SK-N-SH (cell line): ENCODE measurements at regions not wholly inside any gene's neighbourhood (a gene's known extent, or its start where the extent isn't known, plus 50 kb on each side); places are given as distances from the start of the nearest gene placed in this dataset.

Experiments
- CTCF ChIA-PET: fragments of 300-600, 350-600 bp; formaldehyde crosslinking; extraction: SDS; loops from one replicate; lab custom pipeline; 2021; lab: Yijun Ruan, JAX
- POLR2A ChIA-PET: fragments of 350-600 bp; sonication (Branson Sonifier 250); formaldehyde crosslinking; extraction: SDS; loops from one replicate; lab custom pipeline; 2020; ENCODE audit warnings: antibody characterized with exemption, inconsistent platforms; lab: Yijun Ruan, JAX
- DNase-seq: peaks from one replicate; pipeline ENCODE4 v3.0.0; 2012
- H2AFZ ChIP-seq: fragments of 200-600 bp; sonication (generic); 2 replicates; pipeline ENCODE4 v1.8.1; 2016; ENCODE audit warnings: antibody characterized with exemption, mild to moderate bottlenecking, low read depth
- H3F3A ChIP-seq: fragments of 200-600 bp; sonication (generic); replicated peaks from 2 replicates; pipeline ENCODE3; 2016; ENCODE audit warnings: antibody characterized with exemption, mild to moderate bottlenecking; ENCODE audit not compliant: insufficient read depth
- H3K27ac ChIP-seq, 2 experiments: fragments of 200-500 bp in 1 of 2; fragments of 200-600 bp in 1 of 2; sonication (Bioruptor generic) in 1 of 2; sonication (generic), shearing (Covaris generic) in 1 of 2; 2 replicates each; pipeline versions ENCODE4 v1.5.1 to v1.6.1; 2014 to 2016; ENCODE audit warnings: low read depth in 2 of 2, inconsistent platforms in 1 of 2, low read length in 1 of 2, mild to moderate bottlenecking in 1 of 2, mixed read lengths in 1 of 2
- H3K27me3 ChIP-seq: fragments of 200-600 bp; sonication (generic), shearing (Covaris generic); 2 replicates; pipeline ENCODE4 v1.6.1; 2016; ENCODE audit warnings: mixed run types; ENCODE audit not compliant: insufficient read depth
- H3K36me3 ChIP-seq, 2 experiments: fragments of 200-500 bp in 1 of 2; fragments of 200-600 bp in 1 of 2; sonication (Bioruptor generic) in 1 of 2; sonication (generic) in 1 of 2; replicated peaks in 1 of 2; 2 replicates each; pipeline versions ENCODE3 to v1.5.1; 2014 to 2016; ENCODE audit warnings: low read length in 1 of 2, mild to moderate bottlenecking in 1 of 2; ENCODE audit not compliant: insufficient read depth in 2 of 2, control insufficient read depth in 1 of 2
- H3K4me1 ChIP-seq, 2 experiments: fragments of 200-500 bp in 1 of 2; fragments of 200-600 bp in 1 of 2; sonication (Bioruptor generic) in 1 of 2; sonication (generic), shearing (Covaris generic) in 1 of 2; 2 replicates each; pipeline versions ENCODE4 v1.5.1 to v1.6.1; 2014 to 2016; ENCODE audit warnings: low read depth in 1 of 2, low read length in 1 of 2, mixed run types in 1 of 2; ENCODE audit not compliant: insufficient read depth in 2 of 2, control insufficient read depth in 1 of 2
- H3K4me2 ChIP-seq: fragments of 200-600 bp; sonication (generic), shearing (Covaris generic); 2 replicates; pipeline ENCODE4 v1.6.1; 2017; ENCODE audit warnings: mixed run types
- H3K4me3 ChIP-seq, 2 experiments: fragments of 200-500 bp in 1 of 2; fragments of 200-600 bp in 1 of 2; sonication (Bioruptor generic) in 1 of 2; sonication (generic), shearing (Covaris generic) in 1 of 2; 2 replicates each; pipeline versions ENCODE4 v1.5.1 to v1.8.1; 2014 to 2016; ENCODE audit warnings: low read depth in 2 of 2, inconsistent platforms in 1 of 2, low read length in 1 of 2, mild to moderate bottlenecking in 1 of 2, mixed read lengths in 1 of 2, moderate library complexity in 1 of 2
- H3K79me2 ChIP-seq: fragments of 200-600 bp; sonication (generic); 2 replicates; pipeline ENCODE4 v1.8.1; 2017; ENCODE audit warnings: mild to moderate bottlenecking; ENCODE audit not compliant: insufficient read depth
- H3K9ac ChIP-seq: fragments of 200-600 bp; sonication (generic); 2 replicates; pipeline ENCODE4 v1.6.1; 2017; ENCODE audit warnings: mixed run types
- H3K9me2 ChIP-seq: fragments of 200-600 bp; sonication (generic); 2 replicates; pipeline ENCODE4 v1.6.1; 2017; ENCODE audit warnings: mixed run types
- H3K9me3 ChIP-seq: fragments of 200-600 bp; sonication (generic); 2 replicates; pipeline ENCODE4 v1.6.1; 2017; ENCODE audit warnings: mixed run types, mild to moderate bottlenecking, moderate library complexity
- H4K20me1 ChIP-seq: fragments of 200-600 bp; sonication (generic); 2 replicates; pipeline ENCODE4 v1.6.1; 2017; ENCODE audit warnings: mild to moderate bottlenecking, mixed run types; ENCODE audit not compliant: insufficient read depth
- CHD2 ChIP-seq: fragments of 150-350 bp; IDR thresholded peaks from 2 replicates; pipeline ENCODE4 v1.6.1; 2018; ENCODE audit warnings: low read length; ENCODE audit not compliant: partially characterized antibody
- ELF1 ChIP-seq: IDR thresholded peaks from 2 replicates; pipeline ENCODE4 v1.4.0; 2012
- EP300 ChIP-seq, 2 experiments: IDR thresholded peaks; 2 replicates each; pipeline versions ENCODE4 v1.4.0 to v1.6.1; 2012; ENCODE audit warnings: borderline replicate concordance in 1 of 2, low read depth in 1 of 2, low read length in 1 of 2
- FOXM1 ChIP-seq: IDR thresholded peaks from 2 replicates; pipeline ENCODE4 v1.4.0; 2012; ENCODE audit warnings: low read depth, mild to moderate bottlenecking
- GATA2 ChIP-seq: sonication (generic); formaldehyde crosslinking; IDR thresholded peaks from 2 replicates; pipeline ENCODE4 v1.5.0; 2020; ENCODE audit warnings: mild to moderate bottlenecking, missing genetic modification reagents
- IRF3 ChIP-seq: fragments of 150-350 bp; IDR thresholded peaks from 2 replicates; pipeline ENCODE4 v1.6.1; 2016; ENCODE audit warnings: mild to moderate bottlenecking, low read depth, low read length
- JUND ChIP-seq: IDR thresholded peaks from 2 replicates; pipeline ENCODE4 v1.4.0; 2012
- NFIC ChIP-seq: IDR thresholded peaks from 2 replicates; pipeline ENCODE4 v1.4.0; 2012; ENCODE audit warnings: borderline replicate concordance
- NRF1 ChIP-seq: IDR thresholded peaks from 2 replicates; pipeline ENCODE4 v1.6.1; 2012; ENCODE audit warnings: low read depth, mild to moderate bottlenecking, low read length
- POLR2AphosphoS5 ChIP-seq: IDR thresholded peaks from 2 replicates; pipeline ENCODE4 v1.6.1; 2012; ENCODE audit warnings: low read depth, low read length
- RCOR1 ChIP-seq: fragments of 150-350 bp; IDR thresholded peaks from 2 replicates; pipeline ENCODE4 v1.6.1; 2017; ENCODE audit warnings: antibody characterized with exemption, low read length
- REST ChIP-seq: IDR thresholded peaks from 2 replicates; pipeline ENCODE4 v1.6.1; 2012; ENCODE audit warnings: mild to moderate bottlenecking, low read depth, low read length, moderate library complexity
- RFX5 ChIP-seq: IDR thresholded peaks from 2 replicates; pipeline ENCODE4 v1.6.1; 2012; ENCODE audit warnings: mild to moderate bottlenecking, improper control_type of control experiment, low read length
- RXRA ChIP-seq: IDR thresholded peaks from 2 replicates; pipeline ENCODE4 v1.4.0; 2012; ENCODE audit warnings: low read depth, mild to moderate bottlenecking, borderline replicate concordance
- SIN3A ChIP-seq: IDR thresholded peaks from 2 replicates; pipeline ENCODE4 v1.6.1; 2012; ENCODE audit warnings: low read depth, mild to moderate bottlenecking, low read length, moderate library complexity, borderline replicate concordance
- SMC3 ChIP-seq: IDR thresholded peaks from 2 replicates; pipeline ENCODE4 v1.6.1; 2012; ENCODE audit warnings: low read depth, low read length, improper control_type of control experiment
- TAF1 ChIP-seq: IDR thresholded peaks from 2 replicates; pipeline ENCODE4 v1.6.1; 2012; ENCODE audit warnings: low read depth, mild to moderate bottlenecking, low read length, moderate library complexity, borderline replicate concordance
- TCF12 ChIP-seq: IDR thresholded peaks from 2 replicates; pipeline ENCODE4 v1.4.0; 2012
- TEAD4 ChIP-seq: IDR thresholded peaks from 2 replicates; pipeline ENCODE4 v1.4.0; 2012; ENCODE audit warnings: mild to moderate bottlenecking, borderline replicate concordance; ENCODE audit not compliant: insufficient read depth
- WGBS: methylation state at CpG from one replicate; pipeline ENCODE4 v1.1.6; 2017; ENCODE audit warnings: low lambda C conversion rate; 5-methylcytosine and 5-hydroxymethylcytosine counted together
- TF ChIP-seq, protein P1 (sequence below): fragments of 200-600 bp; sonication (generic); IDR thresholded peaks from 2 replicates; pipeline ENCODE4 v1.6.1; 2017; ENCODE audit warnings: antibody characterized with exemption, mild to moderate bottlenecking, moderate library complexity
- TF ChIP-seq, protein P2 (sequence below): IDR thresholded peaks from 2 replicates; pipeline ENCODE4 v1.4.0; 2012; ENCODE audit warnings: low read depth, borderline replicate concordance

- H3K9me2 ChIP-seq, result no peaks in the 10 kb centered on the region
- DNase-seq, result no peak
- H3K9me3 ChIP-seq, result peaks cover 2% of the 10 kb centered on the region; the same call in 1 of the 2 replicates
- CTCF ChIA-PET, result interaction anchor here (1.2 to 2.0 kb wide), 4 partner anchors 8 to 191 kb away, joined by 3 to 7 read pairs (median 3); no protein-coding TSS in a partner anchor
- H3K4me3 ChIP-seq, result no peak overlapping the region
- POLR2A ChIA-PET, result no interaction called here
- H3F3A ChIP-seq, result no peaks in the 10 kb centered on the region
- no peaks in the 10 kb centered on the region for H3K36me3 ChIP-seq
- H3K79me2 ChIP-seq, result no peaks in the 10 kb centered on the region
- no peaks in the 10 kb centered on the region; a peak in 1 of 4 replicates for H3K4me1 ChIP-seq
- H3K9ac ChIP-seq, result no peak overlapping the region
- no peak overlapping the region for H3K27ac ChIP-seq
- H3K4me2 ChIP-seq, result no peak overlapping the region
- H4K20me1 ChIP-seq, result no peaks in the 10 kb centered on the region
- WGBS, result 65% methylated on average over 3 of the region's 5 CpGs
- H3K27me3 ChIP-seq, result no peaks in the 10 kb centered on the region
- no peak overlapping the region for H2AFZ ChIP-seq
- no peak for TF ChIP-seq EP300 (IDR thresholded peaks at IDR 0.05; ENCODE audit: borderline replicate concordance in 1 of 2, low read depth in 1 of 2, low read length in 1 of 2)
- TF ChIP-seq ELF1, result no peak
- TF ChIP-seq RCOR1, result no peak
- no peak for TF ChIP-seq GATA2 (CRISPR knock-in tag)
- no peak for TF ChIP-seq JUND
- no peak for TF ChIP-seq RXRA
- TF ChIP-seq CHD2, result no peak
- no peak for TF ChIP-seq TCF12
- TF ChIP-seq SIN3A, result no peak
- TF ChIP-seq SMC3, result no peak
- TF ChIP-seq NRF1, result no peak
- TF ChIP-seq, protein P1, sequence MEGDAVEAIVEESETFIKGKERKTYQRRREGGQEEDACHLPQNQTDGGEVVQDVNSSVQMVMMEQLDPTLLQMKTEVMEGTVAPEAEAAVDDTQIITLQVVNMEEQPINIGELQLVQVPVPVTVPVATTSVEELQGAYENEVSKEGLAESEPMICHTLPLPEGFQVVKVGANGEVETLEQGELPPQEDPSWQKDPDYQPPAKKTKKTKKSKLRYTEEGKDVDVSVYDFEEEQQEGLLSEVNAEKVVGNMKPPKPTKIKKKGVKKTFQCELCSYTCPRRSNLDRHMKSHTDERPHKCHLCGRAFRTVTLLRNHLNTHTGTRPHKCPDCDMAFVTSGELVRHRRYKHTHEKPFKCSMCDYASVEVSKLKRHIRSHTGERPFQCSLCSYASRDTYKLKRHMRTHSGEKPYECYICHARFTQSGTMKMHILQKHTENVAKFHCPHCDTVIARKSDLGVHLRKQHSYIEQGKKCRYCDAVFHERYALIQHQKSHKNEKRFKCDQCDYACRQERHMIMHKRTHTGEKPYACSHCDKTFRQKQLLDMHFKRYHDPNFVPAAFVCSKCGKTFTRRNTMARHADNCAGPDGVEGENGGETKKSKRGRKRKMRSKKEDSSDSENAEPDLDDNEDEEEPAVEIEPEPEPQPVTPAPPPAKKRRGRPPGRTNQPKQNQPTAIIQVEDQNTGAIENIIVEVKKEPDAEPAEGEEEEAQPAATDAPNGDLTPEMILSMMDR, result no peak
- TF ChIP-seq, all 33 proteins: peak for 0
Observed at GRCh38 chr6:166075925-166076324, 91.7 kb downstream of the TBXT start.

GRCh38 chr6:166075186-166075585, 92.5 kb downstream of the TBXT start:
- H4K20me1 ChIP-seq, result no peaks in the 10 kb centered on the region
- POLR2A ChIA-PET, result no interaction called here
- H3K27ac ChIP-seq, result no peak overlapping the region
- H3F3A ChIP-seq, result no peaks in the 10 kb centered on the region
- no peaks in the 10 kb centered on the region for H3K36me3 ChIP-seq
- WGBS, result 35% methylated on average over 2 of the region's 2 CpGs
- H3K9ac ChIP-seq, result no peak overlapping the region
- H3K4me1 ChIP-seq, result no peaks in the 10 kb centered on the region; a peak in 1 of 4 replicates
- CTCF ChIA-PET, result interaction anchor here (0.9 to 2.0 kb wide), 6 partner anchors 13 to 190 kb away, joined by 3 to 7 read pairs (median 3); no protein-coding TSS in a partner anchor
- H3K27me3 ChIP-seq, result no peaks in the 10 kb centered on the region
- no peaks in the 10 kb centered on the region for H3K9me2 ChIP-seq
- no peak for DNase-seq
- no peaks in the 10 kb centered on the region for H3K79me2 ChIP-seq
- no peak overlapping the region for H2AFZ ChIP-seq
- 0 out of 2 replicates have a peak, but pooled peaks cover 2% of the 10 kb centered on the region for H3K9me3 ChIP-seq
- H3K4me3 ChIP-seq, result no peak overlapping the region
- no peak overlapping the region for H3K4me2 ChIP-seq
- TF ChIP-seq TEAD4, result no peak
- TF ChIP-seq NFIC, result no peak
- TF ChIP-seq ELF1, result no peak
- no peak for TF ChIP-seq TAF1
- TF ChIP-seq IRF3, result no peak
- TF ChIP-seq POLR2AphosphoS5, result no peak
- TF ChIP-seq NRF1, result no peak
- no peak for TF ChIP-seq FOXM1
- no peak for TF ChIP-seq EP300 (IDR thresholded peaks at IDR 0.05; ENCODE audit: borderline replicate concordance in 1 of 2, low read depth in 1 of 2, low read length in 1 of 2)
- TF ChIP-seq, protein P2, sequence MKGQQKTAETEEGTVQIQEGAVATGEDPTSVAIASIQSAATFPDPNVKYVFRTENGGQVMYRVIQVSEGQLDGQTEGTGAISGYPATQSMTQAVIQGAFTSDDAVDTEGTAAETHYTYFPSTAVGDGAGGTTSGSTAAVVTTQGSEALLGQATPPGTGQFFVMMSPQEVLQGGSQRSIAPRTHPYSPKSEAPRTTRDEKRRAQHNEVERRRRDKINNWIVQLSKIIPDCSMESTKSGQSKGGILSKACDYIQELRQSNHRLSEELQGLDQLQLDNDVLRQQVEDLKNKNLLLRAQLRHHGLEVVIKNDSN, result no peak
- no peak for TF ChIP-seq REST
- TF ChIP-seq RCOR1, result no peak
- no peak for TF ChIP-seq RFX5
- no peak for TF ChIP-seq GATA2 (CRISPR knock-in tag)
